Kasumi-1 (cell line): ENCODE measurements at regions not wholly inside any gene's neighbourhood (a gene's known extent, or its start where the extent isn't known, plus 50 kb on each side); places are given as distances from the start of the nearest gene placed in this dataset.

Source experiments
- DNase-seq, 2 experiments: peaks; one replicate each; lab custom pipeline; 2025; lab: John Stamatoyannopoulos, UW

GRCh38 chr12:75599061-75599460, 87.7 kb upstream of the KRR1 start:
- DNase-seq: no peak

GRCh38 chr12:75596406-75596805, 85.0 kb upstream of the KRR1 start:
- no peak for DNase-seq

- no peak for DNase-seq
These were observed 81.4 kb upstream of the KRR1 start for GRCh38 chr12:75592638-75593335.

GRCh38 chr12:75592086-75592485, 80.7 kb upstream of the KRR1 start:
- no peak for DNase-seq

GRCh38 chr12:75591628-75592027, 80.2 kb upstream of the KRR1 start:
- no peak for DNase-seq

- no peak for DNase-seq
These were observed 78.4 kb upstream of the KRR1 start for GRCh38 chr12:75589801-75590200.

GRCh38 chr12:75587340-75588106, 76.1 kb upstream of the KRR1 start:
- DNase-seq: no peak

- no peak for DNase-seq
These were observed 73.9 kb upstream of the KRR1 start for GRCh38 chr12:75585330-75585729.

- DNase-seq: no peak
These were observed 71.9 kb upstream of the KRR1 start for GRCh38 chr12:75583355-75583754.

GRCh38 chr12:75581515-75581914, 70.1 kb upstream of the KRR1 start:
- no peak for DNase-seq

- no peak for DNase-seq
These were observed 68.1 kb upstream of the KRR1 start for GRCh38 chr12:75579552-75579951.

GRCh38 chr12:75578546-75578945, 67.1 kb upstream of the KRR1 start:
- no peak for DNase-seq

GRCh38 chr12:75577812-75578211, 66.4 kb upstream of the KRR1 start:
- DNase-seq: no peak

GRCh38 chr12:75571656-75572205, 60.3 kb upstream of the KRR1 start:
- no peak for DNase-seq

- no peak for DNase-seq
These were observed 59.8 kb upstream of the KRR1 start for GRCh38 chr12:75571204-75571603.

GRCh38 chr12:75568801-75569200, 57.4 kb upstream of the KRR1 start:
- no peak for DNase-seq

GRCh38 chr12:75568393-75568792, 57.0 kb upstream of the KRR1 start:
- DNase-seq: no peak

GRCh38 chr12:75565795-75566194, 54.4 kb upstream of the KRR1 start:
- DNase-seq: no peak

GRCh38 chr12:75564852-75565251, 53.4 kb upstream of the KRR1 start:
- no peak for DNase-seq

- no peak for DNase-seq
These were observed 53.0 kb upstream of the KRR1 start for GRCh38 chr12:75564398-75564797.

GRCh38 chr12:75563351-75563750, 51.9 kb upstream of the KRR1 start:
- no peak for DNase-seq

- peak; percentile 5 to 9 for DNase-seq
These were observed 50.5 kb upstream of the KRR1 start for GRCh38 chr12:75561921-75562320.
